Nephron (organoid): ENCODE measurements at regions not wholly inside any gene's neighbourhood (a gene's known extent, or its start where the extent isn't known, plus 50 kb on each side); places are given as distances from the start of the nearest gene placed in this dataset.
"Not testable (repeated sequence)": the region's sequence is repeated elsewhere in the genome, so short reads cannot be mapped to it uniquely, and the experiment has no call there.

Experiments used
- H3K27ac Mint-ChIP-seq, 3 experiments: 2 replicates each; pipeline ENCODE4 v1.8.0; 2020; ENCODE audit warnings: mixed read lengths in 3 of 3, mild to moderate bottlenecking in 2 of 3, moderate library complexity in 1 of 3
- H3K27me3 Mint-ChIP-seq: 2 replicates; pipeline ENCODE4 v1.8.0; 2021; ENCODE audit warnings: low read depth, mild to moderate bottlenecking, moderate library complexity, mixed read lengths
- H3K36me3 Mint-ChIP-seq: 2 replicates; pipeline ENCODE4 v1.8.0; 2020; ENCODE audit warnings: low read depth, mixed read lengths
- H3K4me1 Mint-ChIP-seq: 2 replicates; pipeline ENCODE4 v1.8.0; 2020; ENCODE audit warnings: mixed read lengths
- H3K4me3 Mint-ChIP-seq, 3 experiments: 2 replicates each; pipeline ENCODE4 v1.8.0; 2020; ENCODE audit warnings: mild to moderate bottlenecking in 3 of 3, mixed read lengths in 3 of 3, moderate library complexity in 2 of 3
- H3K9me3 Mint-ChIP-seq: 2 replicates; pipeline ENCODE4 v1.8.0; 2020; ENCODE audit warnings: mixed read lengths
- TF ChIP-seq, protein P1 (sequence below), 3 experiments: fragments of 200-600 bp; sonication (generic); IDR thresholded peaks; one replicate each; pipeline ENCODE4 v1.5.0; 2021; ENCODE audit warnings: antibody characterized with exemption in 3 of 3; ENCODE audit not compliant: unreplicated experiment in 3 of 3

- Mint-ChIP-seq H3K9me3 (no peaks in the 10 kb centered on the region), H3K4me1 (no peaks in the 10 kb centered on the region), H3K27me3 (no peaks in the 10 kb centered on the region), H3K4me3 (no peak overlapping the region), H3K27ac (no peak overlapping the region), H3K36me3 (no peaks in the 10 kb centered on the region)
- TF ChIP-seq, protein P1, sequence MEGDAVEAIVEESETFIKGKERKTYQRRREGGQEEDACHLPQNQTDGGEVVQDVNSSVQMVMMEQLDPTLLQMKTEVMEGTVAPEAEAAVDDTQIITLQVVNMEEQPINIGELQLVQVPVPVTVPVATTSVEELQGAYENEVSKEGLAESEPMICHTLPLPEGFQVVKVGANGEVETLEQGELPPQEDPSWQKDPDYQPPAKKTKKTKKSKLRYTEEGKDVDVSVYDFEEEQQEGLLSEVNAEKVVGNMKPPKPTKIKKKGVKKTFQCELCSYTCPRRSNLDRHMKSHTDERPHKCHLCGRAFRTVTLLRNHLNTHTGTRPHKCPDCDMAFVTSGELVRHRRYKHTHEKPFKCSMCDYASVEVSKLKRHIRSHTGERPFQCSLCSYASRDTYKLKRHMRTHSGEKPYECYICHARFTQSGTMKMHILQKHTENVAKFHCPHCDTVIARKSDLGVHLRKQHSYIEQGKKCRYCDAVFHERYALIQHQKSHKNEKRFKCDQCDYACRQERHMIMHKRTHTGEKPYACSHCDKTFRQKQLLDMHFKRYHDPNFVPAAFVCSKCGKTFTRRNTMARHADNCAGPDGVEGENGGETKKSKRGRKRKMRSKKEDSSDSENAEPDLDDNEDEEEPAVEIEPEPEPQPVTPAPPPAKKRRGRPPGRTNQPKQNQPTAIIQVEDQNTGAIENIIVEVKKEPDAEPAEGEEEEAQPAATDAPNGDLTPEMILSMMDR (IDR thresholded peaks at IDR 0.05; ENCODE audit: unreplicated experiment in 3 of 3): no peak
Observed at GRCh38 chr4:28505064-28505463, 1644.4 kb downstream of the STIM2 start.

DNA sequence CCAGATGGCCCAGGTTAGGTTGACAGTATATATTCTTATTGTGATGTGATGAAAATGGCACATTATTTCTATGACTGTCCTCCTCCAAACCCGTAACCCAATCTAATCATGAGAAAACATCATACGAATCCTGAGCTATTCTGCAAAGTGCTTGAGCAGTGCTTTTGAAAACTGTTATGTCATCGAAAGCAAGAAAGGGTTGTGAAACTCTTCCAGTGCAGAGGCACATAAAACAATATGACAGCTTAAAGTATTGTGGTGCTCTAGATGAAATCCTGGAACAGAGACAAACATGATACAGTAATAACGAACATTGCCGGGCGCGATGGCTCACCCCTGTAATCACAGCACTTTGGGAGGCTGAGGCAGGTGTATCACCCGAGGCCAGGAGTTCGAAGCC, 1648.0 kb downstream of the STIM2 start:
- Mint-ChIP-seq H3K4me1 (no peaks in the 10 kb centered on the region), H3K27me3 (no peaks in the 10 kb centered on the region), H3K9me3 (no peaks in the 10 kb centered on the region), H3K27ac (no peak overlapping the region), H3K4me3 (no peak overlapping the region), H3K36me3 (no peaks in the 10 kb centered on the region)
- TF ChIP-seq, protein P1 (IDR thresholded peaks at IDR 0.05; ENCODE audit: unreplicated experiment in 3 of 3): no peak

GRCh38 chr4:28514766-28515165, 1654.1 kb downstream of the STIM2 start:
- H3K4me1 Mint-ChIP-seq, H3K9me3 Mint-ChIP-seq, H3K27ac Mint-ChIP-seq, H3K4me3 Mint-ChIP-seq, H3K36me3 Mint-ChIP-seq, H3K27me3 Mint-ChIP-seq: not testable (repeated sequence)

DNA sequence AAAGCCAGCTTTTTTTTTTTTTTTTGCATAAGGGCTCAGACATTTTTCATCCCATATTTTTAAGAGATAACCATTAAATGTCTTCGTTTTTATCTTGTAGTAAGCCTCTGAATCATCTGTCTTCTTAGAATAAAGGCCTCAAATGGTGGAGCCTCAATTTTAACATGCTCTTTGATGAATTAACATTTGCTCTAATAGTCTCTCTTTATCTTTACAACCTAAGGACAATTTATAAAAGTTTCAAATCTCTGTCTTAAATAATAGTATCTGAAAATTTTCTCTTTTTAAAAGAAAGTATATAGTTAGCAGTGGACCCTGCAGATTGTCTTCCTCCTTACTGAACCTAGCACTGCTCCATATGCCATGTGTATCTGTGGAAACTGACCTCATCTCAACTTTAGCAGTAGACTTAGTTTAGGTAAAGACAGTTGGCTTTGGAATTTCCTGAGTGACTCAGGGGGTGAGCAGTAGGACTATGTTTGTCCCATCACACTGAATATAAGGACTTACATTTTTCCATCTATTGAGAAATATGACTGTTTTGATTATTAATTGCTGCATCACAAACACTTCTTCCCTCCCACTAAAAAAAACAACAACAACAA, 1658.0 kb downstream of the STIM2 start:
- Mint-ChIP-seq H3K36me3 (no peaks in the 10 kb centered on the region), H3K4me3 (no peak overlapping the region), H3K9me3 (peaks cover 6% of the 10 kb centered on the region), H3K4me1 (no peaks in the 10 kb centered on the region), H3K27ac (no peak overlapping the region), H3K27me3 (no peaks in the 10 kb centered on the region)
- TF ChIP-seq, protein P1 (IDR thresholded peaks at IDR 0.05; ENCODE audit: unreplicated experiment in 3 of 3): no peak

- H3K4me3 Mint-ChIP-seq: no peak overlapping the region
- H3K27ac Mint-ChIP-seq: no peak overlapping the region
- H3K27me3 Mint-ChIP-seq: no peaks in the 10 kb centered on the region
- no peaks in the 10 kb centered on the region for H3K36me3 Mint-ChIP-seq
- H3K9me3 Mint-ChIP-seq: peaks cover 3% of the 10 kb centered on the region
- H3K4me1 Mint-ChIP-seq: no peaks in the 10 kb centered on the region
- TF ChIP-seq, protein P1 (IDR thresholded peaks at IDR 0.05; ENCODE audit: unreplicated experiment in 3 of 3): no peak
Observed at GRCh38 chr4:28523681-28524190, 1663.1 kb downstream of the STIM2 start.

GRCh38 chr4:28536124-28536523, 1675.5 kb downstream of the STIM2 start:
- no peak overlapping the region for H3K4me3 Mint-ChIP-seq
- no peaks in the 10 kb centered on the region for H3K4me1 Mint-ChIP-seq
- H3K9me3 Mint-ChIP-seq: peaks cover 5% of the 10 kb centered on the region
- TF ChIP-seq, protein P1 (IDR thresholded peaks at IDR 0.05; ENCODE audit: unreplicated experiment in 3 of 3): no peak
- no peaks in the 10 kb centered on the region for H3K36me3 Mint-ChIP-seq
- H3K27me3 Mint-ChIP-seq: no peaks in the 10 kb centered on the region
- no peak overlapping the region for H3K27ac Mint-ChIP-seq
